ENCODE measurements at regions not wholly inside any gene's neighbourhood (a gene's known extent, or its start where the extent isn't known, plus 50 kb on each side); places are given as distances from the start of the nearest gene placed in this dataset.

GRCh38 chr4:180465364-180465763 lies 1777.8 kb upstream of the TENM3 start:
- no peak for DNase-seq (ENCODE audit: low spot score)
- intact Hi-C loops (cut with micrococcal nuclease; ENCODE audit: unreplicated experiment) (no loop called here), in situ Hi-C loops (cut with HindIII; ENCODE audit: extremely low pct_ligation_motif_present, low pct_unique_long_range_greater_than_20kb) (no loop called here)
- Histone ChIP-seq H3K36me3 (replicated peaks in 1 of 2; ENCODE audit: control insufficient read depth in 1 of 2, insufficient read depth in 2 of 2, low read length in 2 of 2) (no peaks in the 10 kb centered on the region), H3K9ac (ENCODE audit: insufficient read depth, low read depth, low read length) (no peak overlapping the region), H3K27me3 (ENCODE audit: control insufficient read depth in 1 of 2, insufficient read depth in 2 of 2, low read length in 2 of 2) (no peaks in the 10 kb centered on the region), H2AFZ (ENCODE audit: low read length) (no peak overlapping the region), H3K27ac (ENCODE audit: extremely low read length, insufficient read depth, low read length) (no peak overlapping the region), H3K79me2 (ENCODE audit: insufficient read depth, low read length) (no peaks in the 10 kb centered on the region), H4K20me1 (ENCODE audit: insufficient read depth, low read length) (no peaks in the 10 kb centered on the region), H3K4me2 (ENCODE audit: low read depth, low read length) (no peak overlapping the region), H3K4me1 (ENCODE audit: insufficient read depth, low read length) (no peaks in the 10 kb centered on the region), H3K4me3 (replicated peaks in 1 of 3; ENCODE audit: insufficient read depth in 1 of 3, low read depth in 2 of 3, low read length in 3 of 3) (no peak overlapping the region), H3K9me3 (ENCODE audit: low read length) (no peaks in the 10 kb centered on the region)
- ATAC-seq = no peak
- no TSS peak for BruUV-seq (replicated peaks)
- CTCF ChIA-PET (ENCODE audit: low intra/inter-chr PET ratio, low total read pairs) = no interaction called here
- 2% methylated on average over 3 of the region's 3 CpGs for WGBS (ENCODE audit: low lambda C conversion rate)
- POLR2A ChIA-PET = no interaction called here
- no peak for FAIRE-seq
- TF ChIP-seq RXRA (CRISPR knock-in tag; IDR thresholded peaks at IDR 0.05) (no peak), DPF2 (CRISPR knock-in tag; IDR thresholded peaks at IDR 0.05; ENCODE audit: borderline replicate concordance, low read depth) (no peak), ZC3H4 (CRISPR knock-in tag; IDR thresholded peaks at IDR 0.05; ENCODE audit: borderline replicate concordance) (no peak), ZNF547 (CRISPR knock-in tag; IDR thresholded peaks at IDR 0.05) (no peak), SAFB2 (CRISPR knock-in tag; IDR thresholded peaks at IDR 0.05; ENCODE audit: borderline replicate concordance, low read depth) (no peak), ZBTB40 (IDR thresholded peaks at IDR 0.05) (no peak), ZBTB40 (CRISPR knock-in tag; IDR thresholded peaks at IDR 0.05) (no peak), ZNF33B (CRISPR knock-in tag; IDR thresholded peaks at IDR 0.05) (no peak), CENPBD1 (CRISPR knock-in tag; IDR thresholded peaks at IDR 0.05; ENCODE audit: borderline replicate concordance, low read depth) (no peak), SATB2 (CRISPR knock-in tag; IDR thresholded peaks at IDR 0.05) (no peak), JDP2 (CRISPR knock-in tag; IDR thresholded peaks at IDR 0.05; ENCODE audit: borderline replicate concordance) (no peak), GLI4 (CRISPR knock-in tag; IDR thresholded peaks at IDR 0.05; ENCODE audit: borderline replicate concordance) (no peak), FLYWCH1 (CRISPR knock-in tag; IDR thresholded peaks at IDR 0.05) (no peak), ZBTB26 (CRISPR knock-in tag; IDR thresholded peaks at IDR 0.05; ENCODE audit: borderline replicate concordance) (no peak)

Measured in HepG2 (cell line).